IMR-90 (cell line): ENCODE measurements at regions not wholly inside any gene's neighbourhood (a gene's known extent, or its start where the extent isn't known, plus 50 kb on each side); places are given as distances from the start of the nearest gene placed in this dataset.

Source experiments
- ATAC-seq: fragments of 200-7000 bp; cut with Tn5 transposase; 2 replicates; pipeline ENCODE4 v1.9.1; 2020; ENCODE audit warnings: low read depth, mild to moderate bottlenecking, moderate library complexity
- BruUV-seq: library from RNA; stranded (reverse); fragments of 400-500 nt; replicated peaks from 2 replicates; lab custom pipeline; 2021; lab: Mats Ljungman, UMichigan
- CTCF ChIA-PET: fragments of 300-600 bp; formaldehyde crosslinking; extraction: SDS; loops from one replicate; lab custom pipeline; 2021; ENCODE audit warnings: antibody characterized with exemption; lab: Yijun Ruan, JAX
- POLR2A ChIA-PET: fragments of 300-600 bp; sonication (Branson Sonifier 250); formaldehyde crosslinking; loops from one replicate; lab custom pipeline; 2022; ENCODE audit warnings: antibody characterized with exemption; ENCODE audit not compliant: unreplicated experiment; lab: Charles Lee
- DNase-seq: peaks from one replicate; pipeline ENCODE4 v3.0.0; 2013
- H2AFZ ChIP-seq: replicated peaks from 2 replicates; pipeline ENCODE3; 2013; ENCODE audit warnings: low read length, mild to moderate bottlenecking; ENCODE audit not compliant: poor library complexity
- H2AK5ac ChIP-seq: 2 replicates; pipeline ENCODE4 v1.6.1; 2013; ENCODE audit warnings: low read depth, low read length, inconsistent platforms
- H2AK9ac ChIP-seq: replicated peaks from 2 replicates; pipeline ENCODE3; 2013; ENCODE audit warnings: mild to moderate bottlenecking, low read depth, low read length, moderate library complexity; ENCODE audit not compliant: poor library complexity
- H2BK120ac ChIP-seq: 2 replicates; pipeline ENCODE4 v1.6.1; 2013; ENCODE audit warnings: low read depth, low read length, inconsistent platforms
- H2BK15ac ChIP-seq: 3 replicates; pipeline ENCODE4 v1.6.1; 2013; ENCODE audit warnings: low read depth, low read length, inconsistent platforms
- H2BK20ac ChIP-seq: 2 replicates; pipeline ENCODE4 v1.6.1; 2013; ENCODE audit warnings: low read depth, mild to moderate bottlenecking, inconsistent platforms, low read length, moderate library complexity
- H2BK5ac ChIP-seq: 2 replicates; pipeline ENCODE4 v1.6.1; 2013; ENCODE audit warnings: mild to moderate bottlenecking, low read depth, low read length, inconsistent platforms; ENCODE audit not compliant: poor library complexity, severe bottlenecking
- H3K14ac ChIP-seq: replicated peaks from 2 replicates; pipeline ENCODE4 v1.6.1; 2013; ENCODE audit warnings: low read depth, low read length, inconsistent platforms
- H3K18ac ChIP-seq: 2 replicates; pipeline ENCODE4 v1.6.1; 2013; ENCODE audit warnings: low read depth, low read length, control low read depth
- H3K23ac ChIP-seq: 2 replicates; pipeline ENCODE4 v1.6.1; 2013; ENCODE audit warnings: low read depth, low read length, inconsistent platforms
- H3K27ac ChIP-seq: 2 replicates; pipeline ENCODE4 v1.5.1; 2013; ENCODE audit warnings: mild to moderate bottlenecking, control low read depth, low read length; ENCODE audit not compliant: insufficient read depth
- H3K27me3 ChIP-seq: 2 replicates; pipeline ENCODE4 v1.6.1; 2013; ENCODE audit warnings: low read length; ENCODE audit not compliant: control insufficient read depth, insufficient read depth
- H3K36me3 ChIP-seq: 2 replicates; pipeline ENCODE4 v1.6.1; 2013; ENCODE audit warnings: low read length, mixed read lengths; ENCODE audit not compliant: control insufficient read depth, insufficient read depth
- H3K4ac ChIP-seq: 2 replicates; pipeline ENCODE4 v1.6.1; 2013; ENCODE audit warnings: low read depth, low read length, inconsistent platforms
- H3K4me1 ChIP-seq: 2 replicates; pipeline ENCODE4 v1.6.1; 2013; ENCODE audit warnings: low read length, mixed read lengths; ENCODE audit not compliant: control insufficient read depth, insufficient read depth
- H3K4me2 ChIP-seq: 2 replicates; pipeline ENCODE4 v1.6.1; 2013; ENCODE audit warnings: low read depth, mild to moderate bottlenecking, control low read depth, low read length, moderate library complexity
- H3K4me3 ChIP-seq: 2 replicates; pipeline ENCODE4 v1.5.1; 2013; ENCODE audit warnings: low read depth, mild to moderate bottlenecking, control low read depth, low read length, moderate library complexity; ENCODE audit not compliant: insufficient read depth
- H3K56ac ChIP-seq: 2 replicates; pipeline ENCODE4 v1.6.1; 2013; ENCODE audit warnings: low read length, inconsistent platforms; ENCODE audit not compliant: insufficient read depth; ENCODE audit errors: extremely low read depth
- H3K79me1 ChIP-seq, 2 experiments: 2 replicates each; pipeline ENCODE4 v1.6.1; 2013; ENCODE audit warnings: low read length in 2 of 2, inconsistent platforms in 1 of 2, low read depth in 1 of 2
- H3K9ac ChIP-seq: 2 replicates; pipeline ENCODE4 v1.6.1; 2013; ENCODE audit warnings: low read depth, low read length, control low read depth
- H3K9me1 ChIP-seq: 2 replicates; pipeline ENCODE4 v1.6.1; 2013; ENCODE audit warnings: low read length, inconsistent platforms; ENCODE audit not compliant: insufficient read depth
- H3K9me3 ChIP-seq: 2 replicates; pipeline ENCODE4 v1.6.1; 2013; ENCODE audit warnings: low read length; ENCODE audit not compliant: control insufficient read depth, insufficient read depth
- H4K20me1 ChIP-seq: 2 replicates; pipeline ENCODE4 v1.6.1; 2013; ENCODE audit warnings: low read length, inconsistent platforms; ENCODE audit not compliant: insufficient read depth
- H4K5ac ChIP-seq: 2 replicates; pipeline ENCODE4 v1.6.1; 2013; ENCODE audit warnings: mild to moderate bottlenecking, low read depth, low read length, control low read depth
- H4K8ac ChIP-seq, 2 experiments: 2 replicates each; pipeline ENCODE4 v1.6.1; 2013; ENCODE audit warnings: low read depth in 2 of 2, low read length in 2 of 2, control low read depth in 1 of 2, inconsistent platforms in 1 of 2
- H4K91ac ChIP-seq: 2 replicates; pipeline ENCODE4 v1.6.1; 2013; ENCODE audit warnings: low read depth, low read length, inconsistent platforms; ENCODE audit not compliant: insufficient read depth
- BHLHE40 ChIP-seq: fragments of 150-350 bp; IDR thresholded peaks from 2 replicates; pipeline ENCODE4 v1.6.1; 2016; ENCODE audit warnings: mild to moderate bottlenecking, low read depth, low read length
- CEBPB ChIP-seq: IDR thresholded peaks from 2 replicates; pipeline ENCODE4 v1.6.1; 2012; ENCODE audit warnings: low read depth, low read length, improper control_type of control experiment
- CHD1 ChIP-seq: IDR thresholded peaks from 2 replicates; pipeline ENCODE4 v1.6.1; 2012; ENCODE audit warnings: low read depth, low read length, improper control_type of control experiment
- CTCF ChIP-seq: conservative IDR thresholded peaks from 2 replicates; pipeline ENCODE4 v1.5.1; 2012; ENCODE audit warnings: mild to moderate bottlenecking, low read depth, low read length, improper control_type of control experiment
- ELK1 ChIP-seq: fragments of 150-350 bp; IDR thresholded peaks from 2 replicates; pipeline ENCODE4 v1.6.1; 2016; ENCODE audit warnings: low read depth, mild to moderate bottlenecking, low read length, moderate library complexity, borderline replicate concordance
- FOS ChIP-seq: fragments of 150-350 bp; IDR thresholded peaks from 2 replicates; pipeline ENCODE4 v1.6.1; 2016; ENCODE audit warnings: low read depth, low read length
- MAFK ChIP-seq: IDR thresholded peaks from 2 replicates; pipeline ENCODE4 v1.6.1; 2012; ENCODE audit warnings: low read depth, low read length, improper control_type of control experiment
- MAZ ChIP-seq: IDR thresholded peaks from 2 replicates; pipeline ENCODE4 v1.6.1; 2012; ENCODE audit warnings: low read depth, mild to moderate bottlenecking, low read length, improper control_type of control experiment, moderate library complexity, borderline replicate concordance
- MXI1 ChIP-seq: IDR thresholded peaks from 2 replicates; pipeline ENCODE4 v1.6.1; 2012; ENCODE audit warnings: low read depth, mild to moderate bottlenecking, low read length, moderate library complexity, borderline replicate concordance
- NFE2L2 ChIP-seq: fragments of 150-350 bp; IDR thresholded peaks from 2 replicates; pipeline ENCODE4 v1.6.1; 2016; ENCODE audit warnings: low read depth, mild to moderate bottlenecking, low read length
- POLR2A ChIP-seq: IDR thresholded peaks from 2 replicates; pipeline ENCODE4 v1.6.1; 2012; ENCODE audit warnings: mild to moderate bottlenecking, low read depth, low read length
- RAD21 ChIP-seq: IDR thresholded peaks from 2 replicates; pipeline ENCODE4 v1.6.1; 2012; ENCODE audit warnings: low read length, improper control_type of control experiment
- RCOR1 ChIP-seq: IDR thresholded peaks from 2 replicates; pipeline ENCODE4 v1.6.1; 2012; ENCODE audit warnings: mild to moderate bottlenecking, low read length, improper control_type of control experiment; ENCODE audit not compliant: insufficient replicate concordance
- RFX5 ChIP-seq: IDR thresholded peaks from 2 replicates; pipeline ENCODE4 v1.8.0; 2012; ENCODE audit warnings: low read depth, mild to moderate bottlenecking, low read length, moderate library complexity
- SMC3 ChIP-seq: fragments of 150-350 bp; IDR thresholded peaks from 2 replicates; pipeline ENCODE4 v1.6.1; 2016; ENCODE audit warnings: low read depth, mild to moderate bottlenecking, antibody characterized with exemption, low read length, moderate library complexity
- USF2 ChIP-seq: fragments of 150-350 bp; IDR thresholded peaks from 2 replicates; pipeline ENCODE4 v1.6.1; 2017; ENCODE audit warnings: mild to moderate bottlenecking, antibody characterized with exemption, low read length, low read depth
- WGBS, 2 experiments: methylation state at CpG; one replicate each; pipeline versions ENCODE4 v1.1.5 to v1.1.7; 2013; ENCODE audit warnings: missing lambda C conversion rate in 2 of 2; ENCODE audit not compliant: insufficient read length in 1 of 2; ENCODE audit errors: extremely low coverage in 2 of 2; 5-methylcytosine and 5-hydroxymethylcytosine counted together
- dilution Hi-C: fragments of 300-500 bp; cut with HindIII; formaldehyde crosslinking; loops from one replicate; pipeline ENCODE4 v1.14.3; 2018; ENCODE audit warnings: low sequenced_read_pairs; ENCODE audit not compliant: unreplicated experiment
- in situ Hi-C: fragments of 300-500 bp; cut with MboI; formaldehyde crosslinking; loops from 3 replicates; pipeline ENCODE4 v1.14.3; 2019; ENCODE audit warnings: low sequenced_read_pairs, inconsistent platforms, mixed read lengths
- intact Hi-C: fragments of 100-400 bp; cut with micrococcal nuclease; formaldehyde crosslinking; loops from 2 replicates; pipeline ENCODE4 v1.10.0; 2022

- H2AFZ ChIP-seq: no peak overlapping the region
- no peak overlapping the region for H4K8ac ChIP-seq
- no peak overlapping the region for H3K27ac ChIP-seq
- H3K18ac ChIP-seq: no peak overlapping the region
- in situ Hi-C loops: no loop called here
- no peak for TF ChIP-seq POLR2A
- no peak for TF ChIP-seq MAZ
- TF ChIP-seq RFX5: no peak
- TF ChIP-seq USF2: no peak
- no peak for TF ChIP-seq RCOR1
- TF ChIP-seq CTCF: no peak
- TF ChIP-seq ELK1: no peak
- no peak for TF ChIP-seq SMC3
- no peak for TF ChIP-seq NFE2L2
- TF ChIP-seq CHD1: no peak
- no peak for TF ChIP-seq MXI1
- no peak for TF ChIP-seq CEBPB
- TF ChIP-seq BHLHE40: no peak
- TF ChIP-seq RAD21: no peak
- TF ChIP-seq MAFK: no peak
- no peak for TF ChIP-seq FOS
- H3K4me2 ChIP-seq: no peak overlapping the region
- no peak overlapping the region for H2AK5ac ChIP-seq
- no peak overlapping the region for H4K5ac ChIP-seq
- dilution Hi-C loops: no loop called here
- H3K9ac ChIP-seq: no peak overlapping the region
- H3K9me3 ChIP-seq: peaks cover 9% of the 10 kb centered on the region
- H3K4me3 ChIP-seq: no peak overlapping the region
- intact Hi-C loops: no loop called here
- H2BK120ac ChIP-seq: no peak overlapping the region
- POLR2A ChIA-PET: no interaction called here
- peak; percentile 10 for DNase-seq
- no CpG with 5 or more reads among the region's 1 CpG for WGBS, 2 experiments
- H4K91ac ChIP-seq: no peak overlapping the region
- H3K36me3 ChIP-seq: no peaks in the 10 kb centered on the region
- H3K9me1 ChIP-seq: no peaks in the 10 kb centered on the region
- H3K4me1 ChIP-seq: no peaks in the 10 kb centered on the region
- CTCF ChIA-PET: interaction anchor here (1.0 to 1.4 kb wide), 2 partner anchors 12 to 15 kb away, joined by 3 to 4 read pairs; no protein-coding TSS in a partner anchor
- no peak overlapping the region for H3K56ac ChIP-seq
- H3K23ac ChIP-seq: no peak overlapping the region
- no peaks in the 10 kb centered on the region for H4K20me1 ChIP-seq
- no peak overlapping the region for H2BK20ac ChIP-seq
- H3K27me3 ChIP-seq: no peaks in the 10 kb centered on the region; the same call in 1 of the 2 replicates
- H3K14ac ChIP-seq: no peak overlapping the region
- H2BK15ac ChIP-seq: no peak overlapping the region
- H3K79me1 ChIP-seq: no peaks in the 10 kb centered on the region
- no peak for ATAC-seq
- no peak overlapping the region for H2AK9ac ChIP-seq
- H3K4ac ChIP-seq: no peak overlapping the region
- H2BK5ac ChIP-seq: no peak overlapping the region
- no TSS peak for BruUV-seq
Measured at GRCh38 chr18:11541179-11541578, 68.2 kb upstream of the SLC35G4 start.
